GM18909 (cell line): ENCODE measurements at regions not wholly inside any gene's neighbourhood (a gene's known extent, or its start where the extent isn't known, plus 50 kb on each side); places are given as distances from the start of the nearest gene placed in this dataset.
"Not testable (repeated sequence)": the region's sequence is repeated elsewhere in the genome, so short reads cannot be mapped to it uniquely, and the experiment has no call there.

ENCODE experiments used
- ATAC-seq: cut with Tn5 transposase; IDR thresholded peaks from one replicate; pipeline ENCODE4 v1.9.1; 2021; ENCODE audit warnings: mild to moderate bottlenecking; ENCODE audit not compliant: unreplicated experiment, poor library complexity

GRCh38 chr6:140225701-140226436 lies 851.4 kb upstream of the CITED2 start:
- ATAC-seq = no peak

DNA sequence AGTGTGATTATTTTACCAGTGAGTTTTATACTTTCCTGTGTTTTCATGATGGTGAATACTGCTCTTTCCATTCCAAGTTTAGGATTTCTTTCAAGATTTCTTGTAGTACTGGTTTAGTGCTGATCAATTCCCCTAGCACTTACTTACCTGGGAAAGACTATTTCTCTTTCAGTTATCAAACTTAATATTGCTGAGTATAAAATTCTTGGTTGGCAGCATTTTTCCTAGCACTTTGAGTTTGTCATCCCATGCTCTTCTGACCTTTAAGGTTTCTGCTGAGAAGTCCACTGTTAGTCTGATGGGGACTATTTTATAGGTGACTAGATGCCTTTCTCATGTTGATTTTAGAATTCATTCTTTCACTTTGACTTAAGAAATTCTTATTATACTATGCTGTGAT lies 842.8 kb upstream of the CITED2 start:
- ATAC-seq = no peak

- ATAC-seq = no peak
These were observed 835.3 kb upstream of the CITED2 start for GRCh38 chr6:140209775-140210174.

GRCh38 chr6:140208286-140208685 lies 833.8 kb upstream of the CITED2 start:
- no peak for ATAC-seq

GRCh38 chr6:140205795-140206593 lies 831.5 kb upstream of the CITED2 start:
- no peak for ATAC-seq

GRCh38 chr6:140204154-140204553 lies 829.7 kb upstream of the CITED2 start:
- ATAC-seq = no peak

GRCh38 chr6:140203661-140204147 lies 829.3 kb upstream of the CITED2 start:
- ATAC-seq = no peak

DNA sequence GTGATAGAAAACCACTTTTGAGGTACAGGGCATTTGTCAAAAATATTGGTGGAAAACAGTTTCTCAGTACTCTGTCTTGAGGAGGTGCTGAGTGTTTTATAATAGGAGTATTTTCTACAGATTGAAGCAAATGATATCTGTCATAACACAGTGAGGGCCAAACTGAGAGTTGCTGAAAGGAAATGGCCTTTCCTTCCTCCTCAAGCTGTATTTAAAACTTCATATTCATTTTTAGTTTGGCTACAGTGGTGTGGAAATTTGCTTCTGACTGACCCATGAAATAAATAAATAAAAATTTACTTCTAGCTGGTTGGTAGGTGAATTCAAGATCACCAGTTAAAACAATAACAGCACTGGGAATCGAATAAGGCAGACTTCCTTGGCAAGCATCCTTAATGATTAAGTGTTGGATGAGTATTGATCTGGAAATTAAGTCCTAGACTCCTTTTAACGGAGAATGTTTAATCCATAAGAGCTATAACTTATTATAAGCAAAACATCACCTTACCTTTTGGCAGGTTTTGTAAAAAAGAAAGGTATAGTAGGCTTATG lies 828.6 kb upstream of the CITED2 start:
- ATAC-seq = no peak

DNA sequence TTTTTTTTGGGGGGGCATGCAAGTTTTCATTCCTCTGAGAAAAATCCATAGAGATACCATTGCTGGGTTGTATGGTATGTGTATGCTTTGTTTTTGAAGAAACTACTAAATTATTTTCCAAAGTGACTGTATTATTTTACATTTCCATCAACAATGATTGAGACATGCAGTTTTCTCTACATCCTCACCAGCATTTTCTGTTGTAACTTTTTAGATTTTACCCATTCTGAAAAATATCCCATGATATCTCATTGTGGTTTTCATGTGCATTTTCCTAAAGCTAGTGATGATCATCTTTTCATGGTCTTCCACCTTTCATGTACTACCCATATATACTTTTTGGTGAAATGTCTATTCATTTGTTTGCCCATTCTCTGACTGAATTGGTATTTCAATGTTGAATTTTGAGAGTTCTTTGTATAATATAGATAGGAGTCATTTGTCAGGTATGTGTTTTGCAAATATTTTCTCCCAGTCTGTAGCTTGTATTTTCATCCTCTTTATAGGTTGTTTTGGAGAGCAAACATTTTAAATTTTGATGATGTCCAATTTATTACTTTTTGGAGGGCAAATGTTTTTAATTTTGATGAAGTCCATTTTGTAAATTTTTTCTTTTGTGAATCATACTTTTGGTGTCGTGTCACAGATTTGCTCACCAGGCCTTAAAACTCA lies 827.5 kb upstream of the CITED2 start:
- ATAC-seq = no peak

GRCh38 chr6:140193269-140193668 lies 818.8 kb upstream of the CITED2 start:
- no peak for ATAC-seq

DNA sequence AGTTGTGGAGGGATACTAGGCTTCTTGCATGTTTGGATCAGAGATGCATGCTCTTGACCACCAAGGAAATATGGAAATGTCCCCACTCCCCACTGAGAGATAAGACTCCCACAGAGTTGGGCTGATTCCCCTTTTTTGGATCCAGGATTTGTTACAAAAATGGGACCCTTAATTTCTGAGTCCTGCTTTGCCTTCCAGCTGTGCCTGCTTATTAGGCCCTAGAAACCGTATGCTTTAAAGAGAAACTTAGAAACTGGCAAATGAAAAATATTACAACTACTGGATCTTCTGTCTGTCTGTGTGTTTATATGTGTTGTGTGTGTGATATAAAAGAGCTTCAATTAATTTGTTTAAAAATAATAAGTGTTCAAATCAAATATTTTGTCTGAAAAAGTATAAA lies 817.6 kb upstream of the CITED2 start:
- no peak for ATAC-seq

- ATAC-seq = not testable (repeated sequence)
These were observed 814.8 kb upstream of the CITED2 start for GRCh38 chr6:140189263-140189662.

DNA sequence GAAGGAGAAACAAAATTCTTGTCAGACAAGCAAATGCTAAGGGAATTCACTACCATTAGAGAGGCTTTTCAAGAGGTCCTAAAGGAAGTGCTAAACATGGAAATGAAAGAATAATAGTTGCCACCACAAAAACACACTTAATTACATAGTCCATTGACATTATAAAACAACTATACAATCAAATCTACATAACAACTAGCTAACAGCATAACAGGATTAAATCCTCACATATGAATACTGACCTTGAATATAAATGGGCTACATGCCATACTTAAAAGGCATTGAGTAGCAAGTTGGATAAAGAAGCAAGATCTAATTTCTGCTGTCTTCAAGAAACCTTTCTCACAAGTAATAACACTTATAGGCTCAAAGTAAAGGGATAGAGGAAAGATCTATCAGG lies 811.5 kb upstream of the CITED2 start:
- no peak for ATAC-seq

DNA sequence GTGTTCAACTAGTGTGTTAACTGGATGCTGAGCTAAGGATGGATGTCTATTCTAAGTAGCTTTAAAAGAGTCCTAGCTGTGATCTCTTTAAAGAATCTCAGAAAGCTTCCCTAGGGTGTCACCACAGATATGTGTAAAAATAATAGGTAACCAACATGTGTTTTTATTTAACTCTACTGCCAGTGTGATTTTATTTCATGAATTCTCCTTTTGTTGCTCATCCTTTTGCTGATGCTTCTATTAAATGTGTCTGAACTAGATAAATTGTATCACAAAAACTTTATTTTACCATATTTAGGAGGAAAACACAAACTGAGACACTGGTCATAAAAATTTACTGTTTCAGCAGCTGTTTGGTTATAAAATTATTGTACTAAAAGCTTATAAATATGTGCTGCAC lies 809.4 kb upstream of the CITED2 start:
- no peak for ATAC-seq

DNA sequence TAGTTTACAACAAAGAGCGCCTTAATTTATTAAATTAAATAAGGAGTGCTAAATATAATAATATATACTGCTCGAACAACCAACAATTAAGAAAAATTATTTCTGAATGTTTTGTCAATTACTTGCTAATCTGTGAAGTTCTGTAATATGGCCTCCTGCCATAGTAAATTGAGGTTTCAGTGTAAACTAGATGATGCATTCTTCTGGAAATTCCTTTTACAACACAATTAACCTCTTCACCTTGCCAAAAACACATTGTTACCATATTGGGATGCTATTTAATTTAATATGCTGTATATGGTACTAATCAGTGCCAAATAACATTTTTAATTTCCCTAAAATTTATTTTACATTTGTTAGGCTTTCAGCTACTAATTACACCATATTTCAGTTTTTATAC lies 808.4 kb upstream of the CITED2 start:
- ATAC-seq = no peak

GRCh38 chr6:140181876-140182275 lies 807.4 kb upstream of the CITED2 start:
- ATAC-seq = no peak

GRCh38 chr6:140180306-140180705 lies 805.9 kb upstream of the CITED2 start:
- no peak for ATAC-seq

- ATAC-seq = no peak
These were observed 804.5 kb upstream of the CITED2 start for GRCh38 chr6:140178935-140179334.

- no peak for ATAC-seq
These were observed 804.1 kb upstream of the CITED2 start for GRCh38 chr6:140178520-140178919.

GRCh38 chr6:140176306-140176705 lies 801.9 kb upstream of the CITED2 start:
- ATAC-seq = no peak

DNA sequence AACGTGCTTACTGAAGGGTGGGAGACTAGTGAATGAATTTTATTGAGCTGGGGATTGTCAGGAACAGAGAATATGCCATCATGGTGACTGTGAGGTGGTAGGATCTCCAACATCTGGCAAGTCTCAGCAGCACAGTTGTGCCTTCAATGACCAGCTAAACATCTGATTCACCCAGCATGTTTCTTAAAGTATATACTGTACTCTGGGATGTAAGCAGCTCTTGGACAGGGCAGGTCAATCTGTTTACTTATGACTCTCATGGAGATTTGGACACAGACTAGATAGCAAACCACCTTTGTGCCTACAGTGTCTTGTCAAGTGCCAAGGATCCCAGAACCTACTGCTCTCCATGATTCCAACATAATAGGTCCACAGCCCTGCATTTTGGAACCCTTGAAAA lies 801.0 kb upstream of the CITED2 start:
- no peak for ATAC-seq
